ENCODE measurements at regions not wholly inside any gene's neighbourhood (a gene's known extent, or its start where the extent isn't known, plus 50 kb on each side); places are given as distances from the start of the nearest gene placed in this dataset.

GRCh38 chr4:18103876-18104605 is 82.5 kb upstream of the LCORL start:
- TF ChIP-seq CTCF (IDR thresholded peaks at IDR 0.05) (no peak), POLR2A (IDR thresholded peaks at IDR 0.05) (no peak)

Data from adrenal gland (tissue), 5 donors.